SK-N-SH (cell line): ENCODE measurements at regions not wholly inside any gene's neighbourhood (a gene's known extent, or its start where the extent isn't known, plus 50 kb on each side); places are given as distances from the start of the nearest gene placed in this dataset.

ENCODE experiments used
- CTCF ChIA-PET: fragments of 300-600, 350-600 bp; formaldehyde crosslinking; extraction: SDS; loops from one replicate; lab custom pipeline; 2021; lab: Yijun Ruan, JAX
- POLR2A ChIA-PET: fragments of 350-600 bp; sonication (Branson Sonifier 250); formaldehyde crosslinking; extraction: SDS; loops from one replicate; lab custom pipeline; 2020; ENCODE audit warnings: antibody characterized with exemption, inconsistent platforms; lab: Yijun Ruan, JAX
- DNase-seq: peaks from one replicate; pipeline ENCODE4 v3.0.0; 2012
- H2AFZ ChIP-seq: fragments of 200-600 bp; sonication (generic); 2 replicates; pipeline ENCODE4 v1.8.1; 2016; ENCODE audit warnings: antibody characterized with exemption, mild to moderate bottlenecking, low read depth
- H3F3A ChIP-seq: fragments of 200-600 bp; sonication (generic); replicated peaks from 2 replicates; pipeline ENCODE3; 2016; ENCODE audit warnings: antibody characterized with exemption, mild to moderate bottlenecking; ENCODE audit not compliant: insufficient read depth
- H3K27ac ChIP-seq, 2 experiments: fragments of 200-500 bp in 1 of 2; fragments of 200-600 bp in 1 of 2; sonication (Bioruptor generic) in 1 of 2; sonication (generic), shearing (Covaris generic) in 1 of 2; 2 replicates each; pipeline versions ENCODE4 v1.5.1 to v1.6.1; 2014 to 2016; ENCODE audit warnings: low read depth in 2 of 2, inconsistent platforms in 1 of 2, low read length in 1 of 2, mild to moderate bottlenecking in 1 of 2, mixed read lengths in 1 of 2
- H3K27me3 ChIP-seq: fragments of 200-600 bp; sonication (generic), shearing (Covaris generic); 2 replicates; pipeline ENCODE4 v1.6.1; 2016; ENCODE audit warnings: mixed run types; ENCODE audit not compliant: insufficient read depth
- H3K36me3 ChIP-seq, 2 experiments: fragments of 200-500 bp in 1 of 2; fragments of 200-600 bp in 1 of 2; sonication (Bioruptor generic) in 1 of 2; sonication (generic) in 1 of 2; replicated peaks in 1 of 2; 2 replicates each; pipeline versions ENCODE3 to v1.5.1; 2014 to 2016; ENCODE audit warnings: low read length in 1 of 2, mild to moderate bottlenecking in 1 of 2; ENCODE audit not compliant: insufficient read depth in 2 of 2, control insufficient read depth in 1 of 2
- H3K4me1 ChIP-seq, 2 experiments: fragments of 200-500 bp in 1 of 2; fragments of 200-600 bp in 1 of 2; sonication (Bioruptor generic) in 1 of 2; sonication (generic), shearing (Covaris generic) in 1 of 2; 2 replicates each; pipeline versions ENCODE4 v1.5.1 to v1.6.1; 2014 to 2016; ENCODE audit warnings: low read depth in 1 of 2, low read length in 1 of 2, mixed run types in 1 of 2; ENCODE audit not compliant: insufficient read depth in 2 of 2, control insufficient read depth in 1 of 2
- H3K4me2 ChIP-seq: fragments of 200-600 bp; sonication (generic), shearing (Covaris generic); 2 replicates; pipeline ENCODE4 v1.6.1; 2017; ENCODE audit warnings: mixed run types
- H3K4me3 ChIP-seq, 2 experiments: fragments of 200-500 bp in 1 of 2; fragments of 200-600 bp in 1 of 2; sonication (Bioruptor generic) in 1 of 2; sonication (generic), shearing (Covaris generic) in 1 of 2; 2 replicates each; pipeline versions ENCODE4 v1.5.1 to v1.8.1; 2014 to 2016; ENCODE audit warnings: low read depth in 2 of 2, inconsistent platforms in 1 of 2, low read length in 1 of 2, mild to moderate bottlenecking in 1 of 2, mixed read lengths in 1 of 2, moderate library complexity in 1 of 2
- H3K79me2 ChIP-seq: fragments of 200-600 bp; sonication (generic); 2 replicates; pipeline ENCODE4 v1.8.1; 2017; ENCODE audit warnings: mild to moderate bottlenecking; ENCODE audit not compliant: insufficient read depth
- H3K9ac ChIP-seq: fragments of 200-600 bp; sonication (generic); 2 replicates; pipeline ENCODE4 v1.6.1; 2017; ENCODE audit warnings: mixed run types
- H3K9me2 ChIP-seq: fragments of 200-600 bp; sonication (generic); 2 replicates; pipeline ENCODE4 v1.6.1; 2017; ENCODE audit warnings: mixed run types
- H3K9me3 ChIP-seq: fragments of 200-600 bp; sonication (generic); 2 replicates; pipeline ENCODE4 v1.6.1; 2017; ENCODE audit warnings: mixed run types, mild to moderate bottlenecking, moderate library complexity
- H4K20me1 ChIP-seq: fragments of 200-600 bp; sonication (generic); 2 replicates; pipeline ENCODE4 v1.6.1; 2017; ENCODE audit warnings: mild to moderate bottlenecking, mixed run types; ENCODE audit not compliant: insufficient read depth
- CTCF ChIP-seq: fragments of 200-600 bp; sonication (generic); IDR thresholded peaks from 2 replicates; pipeline ENCODE4 v1.6.1; 2017; ENCODE audit warnings: antibody characterized with exemption, mild to moderate bottlenecking, moderate library complexity
- FOSL2 ChIP-seq: IDR thresholded peaks from 2 replicates; pipeline ENCODE4 v1.4.0; 2012; ENCODE audit warnings: low read depth, mild to moderate bottlenecking, moderate library complexity, borderline replicate concordance
- FOXM1 ChIP-seq: IDR thresholded peaks from 2 replicates; pipeline ENCODE4 v1.4.0; 2012; ENCODE audit warnings: low read depth, mild to moderate bottlenecking
- IRF3 ChIP-seq: fragments of 150-350 bp; IDR thresholded peaks from 2 replicates; pipeline ENCODE4 v1.6.1; 2016; ENCODE audit warnings: mild to moderate bottlenecking, low read depth, low read length
- JUND ChIP-seq: IDR thresholded peaks from 2 replicates; pipeline ENCODE4 v1.4.0; 2012
- NFIC ChIP-seq: IDR thresholded peaks from 2 replicates; pipeline ENCODE4 v1.4.0; 2012; ENCODE audit warnings: borderline replicate concordance
- NRF1 ChIP-seq: IDR thresholded peaks from 2 replicates; pipeline ENCODE4 v1.6.1; 2012; ENCODE audit warnings: low read depth, mild to moderate bottlenecking, low read length
- RAD21 ChIP-seq: IDR thresholded peaks from 2 replicates; pipeline ENCODE4 v1.6.1; 2012; ENCODE audit warnings: mild to moderate bottlenecking, low read length
- RXRA ChIP-seq: IDR thresholded peaks from 2 replicates; pipeline ENCODE4 v1.4.0; 2012; ENCODE audit warnings: low read depth, mild to moderate bottlenecking, borderline replicate concordance
- SMC3 ChIP-seq: IDR thresholded peaks from 2 replicates; pipeline ENCODE4 v1.6.1; 2012; ENCODE audit warnings: low read depth, low read length, improper control_type of control experiment
- TEAD4 ChIP-seq: IDR thresholded peaks from 2 replicates; pipeline ENCODE4 v1.4.0; 2012; ENCODE audit warnings: mild to moderate bottlenecking, borderline replicate concordance; ENCODE audit not compliant: insufficient read depth
- USF1 ChIP-seq: IDR thresholded peaks from 2 replicates; pipeline ENCODE4 v1.4.0; 2012; ENCODE audit warnings: low read depth, borderline replicate concordance
- WGBS: methylation state at CpG from one replicate; pipeline ENCODE4 v1.1.6; 2017; ENCODE audit warnings: low lambda C conversion rate; 5-methylcytosine and 5-hydroxymethylcytosine counted together

GRCh38 chr6:71446057-71446456, 157.4 kb downstream of the OGFRL1 start:
- Histone ChIP-seq H3K4me3 (no peak overlapping the region), H3F3A (no peaks in the 10 kb centered on the region), H4K20me1 (no peaks in the 10 kb centered on the region), H2AFZ (peak overlapping the region; percentile 7; the same call in 1 of the 2 replicates), H3K9me3 (no peaks in the 10 kb centered on the region), H3K36me3 (no peaks in the 10 kb centered on the region), H3K9me2 (no peaks in the 10 kb centered on the region), H3K4me1 (no peaks in the 10 kb centered on the region), H3K79me2 (no peaks in the 10 kb centered on the region), H3K27ac (no peak overlapping the region), H3K4me2 (no peak overlapping the region), H3K9ac (no peak overlapping the region), H3K27me3 (no peaks in the 10 kb centered on the region)
- DNase-seq = no peak
- POLR2A ChIA-PET = no interaction called here
- WGBS = 72% methylated on average over 2 of the region's 2 CpGs
- CTCF ChIA-PET = no interaction called here
- no peak for TF ChIP-seq USF1
- TF ChIP-seq FOXM1 = no peak
- TF ChIP-seq RXRA = no peak
- TF ChIP-seq NFIC = no peak
- no peak for TF ChIP-seq SMC3
- TF ChIP-seq JUND = no peak
- TF ChIP-seq TEAD4 = no peak
- no peak for TF ChIP-seq IRF3

- CTCF ChIA-PET = no interaction called here
These were observed 157.9 kb downstream of the OGFRL1 start for GRCh38 chr6:71446470-71446869.

GRCh38 chr6:71452697-71453370, 164.2 kb downstream of the OGFRL1 start:
- Histone ChIP-seq H3K4me2 (no peak overlapping the region), H3K27me3 (no peaks in the 10 kb centered on the region), H3K9me2 (no peaks in the 10 kb centered on the region), H4K20me1 (no peaks in the 10 kb centered on the region), H2AFZ (no peak overlapping the region; the same call in 1 of the 2 replicates), H3K9ac (no peak overlapping the region), H3K79me2 (no peaks in the 10 kb centered on the region), H3K4me1 (no peaks in the 10 kb centered on the region), H3K27ac (no peak overlapping the region), H3K36me3 (no peaks in the 10 kb centered on the region), H3F3A (no peaks in the 10 kb centered on the region), H3K4me3 (no peak overlapping the region), H3K9me3 (no peaks in the 10 kb centered on the region; the same call in 1 of the 2 replicates)
- CTCF ChIA-PET = no interaction called here
- no peak for DNase-seq
- POLR2A ChIA-PET = no interaction called here
- TF ChIP-seq CTCF (no peak), FOSL2 (no peak), FOXM1 (no peak), USF1 (no peak)
- WGBS = 56% methylated on average over 5 of the region's 5 CpGs

More at GRCh38 chr6:71446470-71446869, 157.9 kb downstream of the OGFRL1 start:
- no peaks in the 10 kb centered on the region for H3K9me3 ChIP-seq
- WGBS = 60% methylated on average over 4 of the region's 4 CpGs
- no peaks in the 10 kb centered on the region for H3K36me3 ChIP-seq
- no peak overlapping the region for H3K4me2 ChIP-seq
- H3K9ac ChIP-seq = no peak overlapping the region
- TF ChIP-seq RAD21 = no peak
- TF ChIP-seq NRF1 = no peak
- H3K27ac ChIP-seq = no peak overlapping the region
- H3K4me1 ChIP-seq = no peaks in the 10 kb centered on the region
- no peak for DNase-seq
- no peaks in the 10 kb centered on the region for H3K27me3 ChIP-seq
- no peaks in the 10 kb centered on the region for H3K9me2 ChIP-seq
- POLR2A ChIA-PET = no interaction called here
- H3K79me2 ChIP-seq = no peaks in the 10 kb centered on the region
- no peaks in the 10 kb centered on the region for H4K20me1 ChIP-seq
- no peak overlapping the region for H3K4me3 ChIP-seq
- H2AFZ ChIP-seq = peak overlapping the region; percentile 7; the same call in 1 of the 2 replicates
- no peaks in the 10 kb centered on the region for H3F3A ChIP-seq
